HT-29 (cell line): ENCODE measurements at regions not wholly inside any gene's neighbourhood (a gene's known extent, or its start where the extent isn't known, plus 50 kb on each side); places are given as distances from the start of the nearest gene placed in this dataset.
A peak's percentile ranks its signal among the peaks of the same experiment; 100 is the strongest.

ENCODE experiments used
- DNase-seq: peaks from one replicate; pipeline ENCODE4 v3.0.0-alpha.2; 2015; ENCODE audit warnings: low spot score

DNA sequence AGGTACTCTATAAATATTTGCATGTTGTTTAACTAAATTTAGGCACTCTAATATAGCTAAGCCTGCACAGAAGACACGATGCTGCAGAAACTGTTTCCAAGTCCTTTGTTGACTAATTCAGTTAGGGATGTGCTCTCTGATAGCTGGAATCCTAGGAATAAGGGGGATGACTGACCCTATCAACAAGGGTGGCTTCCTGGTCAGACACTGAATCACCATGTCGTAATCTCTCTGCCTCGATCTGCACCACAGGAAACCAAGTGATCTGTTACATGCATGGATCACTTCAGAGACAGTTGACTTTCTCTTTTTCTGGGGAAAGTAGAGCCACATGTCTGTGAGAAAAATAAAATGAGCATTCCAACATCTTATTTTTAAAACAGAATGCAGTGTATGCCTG lies 169.1 kb downstream of the GUCY2F start:
- DNase-seq: no peak

DNA sequence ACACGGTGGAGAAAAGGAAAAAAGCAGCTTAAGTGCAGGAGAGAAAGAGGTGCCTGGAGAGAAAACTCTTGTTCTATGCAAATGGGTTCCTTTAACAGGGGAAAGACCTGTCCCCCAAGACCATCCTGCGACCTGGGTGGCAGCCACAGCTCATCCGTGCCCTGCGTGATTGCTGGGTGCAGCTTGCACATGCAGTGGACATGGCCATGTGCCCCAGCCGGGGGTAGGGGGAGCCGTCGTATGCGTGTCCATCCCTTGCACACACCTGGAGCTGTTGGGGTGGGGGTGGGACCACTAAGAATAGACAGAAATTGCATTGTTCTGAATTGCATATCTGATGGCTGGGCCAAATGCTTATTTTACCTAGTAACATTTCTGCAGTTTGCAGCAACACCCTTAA lies 171.9 kb downstream of the GUCY2F start:
- DNase-seq: no peak

DNA sequence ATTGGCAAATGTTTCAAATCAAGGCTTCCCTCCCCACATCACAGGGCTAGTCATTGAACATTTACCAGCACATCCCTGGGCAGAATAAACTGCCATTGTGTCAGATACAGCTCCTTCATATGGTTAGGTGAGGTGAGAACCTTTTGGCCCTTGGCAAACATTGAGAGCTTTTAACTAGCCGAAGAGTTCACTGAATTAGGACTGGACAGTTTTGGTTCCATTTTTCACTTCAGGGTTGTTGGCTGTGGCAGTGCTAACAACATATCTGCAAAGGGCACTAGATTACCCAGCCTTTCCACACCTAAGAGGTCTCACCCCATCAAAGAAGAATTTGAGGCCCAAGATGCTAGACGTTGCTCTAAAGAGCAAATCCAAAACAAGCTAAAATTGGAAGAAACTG lies 180.7 kb downstream of the GUCY2F start:
- no peak for DNase-seq

DNA sequence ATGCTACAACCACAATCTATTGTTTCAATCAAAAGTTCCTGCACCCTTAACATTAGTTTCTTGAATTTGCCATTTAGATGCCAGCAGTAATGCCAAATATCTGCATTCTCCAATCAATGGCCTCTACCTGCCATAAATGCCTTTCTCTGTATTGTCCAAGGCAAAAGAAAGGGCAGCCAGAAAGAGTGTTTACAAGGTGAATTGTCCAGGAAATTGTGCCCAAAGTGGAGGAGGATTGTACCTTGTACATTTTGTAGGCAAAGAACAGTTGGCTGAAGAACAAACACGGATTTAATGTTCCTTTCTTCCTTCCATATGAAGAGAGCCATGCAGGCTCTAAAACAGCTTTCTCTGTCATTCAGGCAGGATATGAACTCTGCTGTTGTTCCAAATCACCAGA lies 181.5 kb downstream of the GUCY2F start:
- DNase-seq: no peak

DNA sequence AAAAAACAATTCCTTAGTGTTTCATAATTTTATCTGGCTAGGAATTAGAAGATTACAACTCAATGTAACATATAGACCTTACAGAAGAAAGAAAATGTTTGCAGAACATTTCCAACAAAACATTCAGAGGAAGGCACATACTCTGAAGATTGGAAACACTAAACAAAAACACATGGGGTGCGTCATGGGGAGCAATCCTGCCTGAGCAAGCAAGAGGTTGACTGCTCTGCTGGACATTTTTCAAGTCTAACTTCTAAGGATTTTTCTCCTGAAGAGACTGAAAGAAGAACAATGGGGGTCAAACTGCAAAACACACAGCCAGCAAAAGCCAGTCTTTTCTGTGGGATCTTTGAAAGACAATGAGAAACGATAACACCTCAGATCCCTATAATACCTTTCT lies 182.8 kb downstream of the GUCY2F start:
- no peak for DNase-seq

DNA sequence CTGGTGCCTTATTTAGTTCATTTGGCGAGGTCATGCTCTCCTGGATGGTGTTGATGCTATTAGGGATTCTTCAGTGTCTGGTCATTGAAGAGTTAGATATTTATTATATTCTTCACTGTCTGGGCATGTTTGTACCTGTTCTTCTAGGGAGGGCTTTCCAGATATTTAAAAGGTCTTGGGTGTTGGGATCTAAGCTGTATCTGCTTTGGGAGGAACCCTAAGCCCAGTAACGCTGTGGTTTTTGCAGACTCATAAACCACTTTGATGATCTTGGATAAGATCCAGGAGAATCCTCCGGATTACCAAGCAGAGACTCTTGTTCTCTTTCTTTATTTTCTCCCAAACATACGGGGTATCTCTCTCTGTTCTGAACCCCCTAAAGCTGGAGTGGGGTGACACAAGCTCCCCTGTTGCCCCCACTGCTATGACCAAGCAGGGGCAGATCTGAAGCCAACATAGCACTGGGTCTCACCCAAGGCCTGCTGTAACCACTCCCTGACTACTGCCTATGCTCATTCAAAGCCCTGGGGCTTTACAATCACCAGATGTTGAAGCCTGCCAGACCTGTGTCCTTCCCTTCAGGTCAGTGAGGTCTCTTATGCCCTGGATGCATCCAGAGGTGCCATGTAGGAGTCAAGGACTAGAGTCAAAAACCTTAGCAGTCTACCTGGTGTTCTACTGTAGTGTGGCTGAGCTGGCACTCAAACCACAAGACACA lies 187.6 kb downstream of the GUCY2F start:
- no peak for DNase-seq

DNA sequence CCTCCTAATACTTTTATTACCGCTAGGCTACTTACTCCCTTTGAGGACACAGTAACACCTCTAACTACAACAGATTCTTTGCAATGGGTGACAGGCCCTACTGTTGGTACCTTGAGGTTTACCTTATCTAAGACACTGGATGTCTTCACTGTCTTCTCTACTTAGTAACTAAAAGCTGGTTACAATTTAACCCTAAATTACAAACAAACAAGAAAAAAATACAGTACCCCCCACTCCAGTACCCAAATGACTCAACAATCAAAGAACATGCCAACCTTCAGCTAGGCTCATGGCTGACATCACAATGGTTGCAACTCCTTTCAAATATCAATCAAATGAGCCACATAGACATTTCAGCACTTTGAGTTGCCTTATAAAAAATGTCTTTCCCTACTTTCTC lies 198.0 kb downstream of the GUCY2F start:
- DNase-seq: no peak

DNA sequence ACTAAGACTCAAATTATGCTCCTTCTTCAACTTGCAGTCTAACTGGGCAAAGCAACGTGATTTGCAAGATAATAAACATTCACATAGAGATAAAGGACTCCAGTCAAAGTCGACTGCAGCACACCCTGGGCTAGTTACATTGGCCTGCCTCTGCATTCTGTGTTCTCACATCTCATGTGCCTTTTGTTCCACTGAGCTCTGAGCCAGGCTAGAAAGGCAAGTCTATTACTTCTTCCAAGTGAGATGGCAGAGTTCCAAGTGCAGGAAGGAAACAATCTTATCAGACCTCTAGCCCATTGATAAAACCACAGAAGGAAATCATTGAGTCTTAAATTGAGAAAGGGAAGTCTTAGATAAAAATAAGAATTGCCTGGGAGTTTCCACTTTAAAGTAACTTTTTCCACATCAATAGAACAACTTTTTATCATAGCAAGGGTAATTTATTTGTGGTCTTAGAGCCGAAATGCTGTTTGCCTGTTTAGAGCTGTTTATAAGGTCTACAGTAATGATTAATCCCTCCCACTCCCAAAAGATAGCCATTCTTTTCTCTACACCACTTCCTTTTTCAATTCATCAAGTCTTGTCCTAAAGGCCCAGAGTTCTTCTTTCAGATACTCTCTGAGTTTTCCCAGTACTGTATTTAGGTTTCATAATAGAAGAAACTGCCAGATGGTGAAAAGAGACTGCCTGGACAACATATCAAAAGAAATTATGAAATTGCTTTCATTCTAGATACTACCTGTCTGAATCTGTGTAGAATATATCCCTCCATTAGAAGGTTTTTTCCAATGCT lies 200.2 kb downstream of the GUCY2F start:
- peak; percentile 85 for DNase-seq

DNA sequence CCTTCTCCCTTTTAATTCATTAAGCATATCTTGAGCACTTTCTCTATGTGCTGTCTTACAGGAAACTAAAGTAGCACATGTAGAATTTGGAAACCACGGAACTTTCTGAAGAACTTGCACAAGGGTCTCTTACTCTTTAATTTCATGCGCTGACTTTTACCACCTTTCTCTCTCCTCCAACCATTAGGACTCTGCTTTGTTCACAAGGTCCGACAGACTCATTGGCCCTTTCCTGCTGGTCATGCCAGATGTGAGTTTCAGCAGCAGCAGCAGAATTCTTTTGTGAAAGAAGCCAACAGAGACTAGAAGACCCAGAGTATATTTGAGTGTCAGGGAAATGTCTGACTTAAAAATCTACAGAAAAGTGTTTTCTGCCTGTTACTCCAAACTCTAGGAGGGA lies 207.1 kb downstream of the GUCY2F start:
- no peak for DNase-seq

DNA sequence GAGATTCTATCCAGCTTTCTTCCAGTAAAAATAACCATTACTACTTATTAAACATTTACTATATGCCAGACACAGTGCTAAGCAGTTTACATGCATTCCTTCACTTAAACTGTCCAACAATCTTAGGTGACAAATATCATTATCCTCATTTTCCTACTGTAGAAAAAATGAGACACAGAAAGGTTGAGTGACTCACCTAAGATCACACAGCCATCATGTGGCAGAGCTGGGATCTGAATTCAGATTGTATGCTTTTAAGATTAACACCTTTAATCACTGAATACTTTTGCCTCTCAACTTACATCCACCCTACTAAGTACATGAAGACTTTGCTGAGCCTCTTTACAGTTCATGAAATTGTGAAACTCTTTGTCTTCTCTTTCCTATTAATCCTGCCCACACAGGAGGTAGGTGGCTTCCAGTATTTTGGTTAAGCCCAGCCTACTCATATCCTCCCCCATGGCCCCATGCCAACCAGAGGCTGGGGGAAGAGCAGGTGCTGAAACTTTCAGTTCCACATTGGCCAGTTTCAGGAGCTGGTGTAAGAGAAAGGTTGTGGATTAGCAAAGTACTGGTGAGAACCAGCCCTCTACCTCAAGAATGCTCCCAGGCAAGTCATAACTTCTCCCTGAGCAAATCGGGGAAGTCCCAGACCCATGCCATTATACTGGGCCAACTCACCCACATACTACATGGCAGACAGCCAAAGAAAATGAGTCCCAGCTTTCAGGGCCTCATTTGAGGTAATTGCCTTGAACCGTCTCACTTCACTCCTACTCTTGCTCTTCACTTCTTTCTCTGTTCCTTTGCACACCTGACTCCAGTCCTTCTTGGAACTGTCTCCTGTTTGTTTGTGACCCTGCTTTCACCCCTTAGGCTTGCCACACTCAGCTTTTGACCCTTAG lies 211.1 kb downstream of the GUCY2F start:
- peak; percentile 76 for DNase-seq

DNA sequence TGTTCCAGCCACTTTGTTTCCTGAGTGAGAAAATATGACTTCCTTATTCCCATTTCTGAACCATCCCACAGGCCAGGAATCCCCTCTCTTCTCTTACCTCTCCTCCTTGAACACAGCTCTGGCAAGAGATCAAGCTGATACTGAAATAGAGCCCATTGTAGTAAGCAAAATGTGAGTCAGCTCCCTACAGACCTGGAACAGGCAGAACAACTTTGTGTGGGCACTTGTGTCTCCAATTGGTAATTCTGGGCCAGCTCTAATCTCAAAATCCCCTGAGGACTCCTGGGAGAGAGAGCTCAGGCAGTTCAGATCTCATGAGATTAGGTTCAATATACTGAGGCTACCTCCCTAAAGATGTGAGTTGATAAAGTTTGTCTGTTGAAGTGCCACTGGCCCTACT lies 213.5 kb downstream of the GUCY2F start:
- DNase-seq: no peak

DNA sequence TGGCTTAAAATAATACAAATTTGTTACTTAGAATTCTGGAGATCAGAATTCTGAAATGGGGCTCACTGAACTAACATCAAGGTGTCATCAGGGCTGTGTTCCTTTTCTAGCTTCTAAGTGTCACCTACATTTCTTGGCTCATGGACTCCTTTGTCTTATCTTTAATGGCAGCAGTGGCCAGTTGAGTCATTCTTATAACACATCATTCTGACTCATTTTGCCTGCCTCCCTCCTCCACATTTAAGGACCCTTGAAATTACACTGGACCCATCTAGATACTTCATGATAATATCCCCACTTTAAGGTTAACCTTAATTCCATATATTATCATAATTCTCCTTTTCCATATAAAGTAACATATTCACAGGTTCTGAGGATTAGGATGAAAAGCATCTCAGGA lies 215.9 kb downstream of the GUCY2F start:
- DNase-seq: no peak

DNA sequence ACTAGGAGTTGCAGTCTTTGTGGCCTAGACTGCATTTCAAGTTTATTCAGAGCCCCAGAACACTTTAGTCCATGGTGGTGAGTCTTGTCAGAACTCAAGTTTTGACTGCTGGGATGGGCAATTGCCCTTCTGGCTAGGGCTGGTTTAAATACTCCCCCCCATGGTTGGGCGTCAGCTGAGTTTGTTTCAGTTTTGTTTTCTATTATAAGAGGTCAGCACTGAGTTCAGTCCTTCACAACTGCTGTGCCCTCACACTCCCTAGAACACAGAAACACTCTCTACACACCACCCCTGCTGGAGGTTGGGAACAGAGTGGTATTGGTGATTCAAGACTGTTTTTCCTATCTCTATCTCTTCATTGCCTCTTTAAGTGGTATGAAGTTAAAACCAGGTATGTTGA lies 217.0 kb downstream of the GUCY2F start:
- DNase-seq: no peak

DNA sequence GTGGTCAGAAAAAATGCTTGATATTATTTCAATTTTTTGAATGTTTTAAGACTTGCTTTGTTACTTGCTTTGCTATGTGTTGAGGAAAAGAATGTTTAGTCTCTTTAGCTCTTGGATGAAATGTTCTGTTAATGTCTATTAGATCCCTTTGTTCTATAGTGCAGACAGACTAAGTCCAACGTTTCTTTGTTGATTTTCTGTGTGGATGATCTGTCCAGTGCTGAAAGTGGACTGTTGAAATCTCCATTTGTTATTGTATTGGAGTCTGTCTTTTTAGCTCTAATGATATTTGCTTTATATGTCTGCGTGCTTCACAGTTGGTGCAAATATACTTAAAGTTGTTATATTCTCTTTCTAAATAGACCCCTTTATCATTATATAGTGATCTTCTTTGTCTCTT lies 220.6 kb downstream of the GUCY2F start:
- no peak for DNase-seq

DNA sequence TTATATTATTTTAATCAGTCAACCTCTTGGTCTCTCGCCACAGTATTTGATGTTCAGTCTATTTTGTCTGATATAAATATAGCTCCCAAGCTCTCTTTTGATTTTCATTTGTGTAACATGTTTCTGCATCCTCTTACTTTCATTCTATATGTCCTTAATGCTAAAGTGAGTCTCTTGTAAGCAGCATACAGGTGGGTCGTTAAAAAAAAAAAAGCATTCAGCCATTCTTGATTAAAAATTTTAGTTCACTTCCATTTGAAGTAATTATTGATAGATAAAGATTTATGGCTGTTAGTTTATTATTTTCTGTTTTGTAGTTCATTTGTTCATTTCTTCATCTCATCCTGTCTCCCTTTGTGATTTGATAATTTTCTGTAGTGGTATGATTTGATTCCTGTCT lies 229.1 kb downstream of the GUCY2F start:
- DNase-seq: no peak

DNA sequence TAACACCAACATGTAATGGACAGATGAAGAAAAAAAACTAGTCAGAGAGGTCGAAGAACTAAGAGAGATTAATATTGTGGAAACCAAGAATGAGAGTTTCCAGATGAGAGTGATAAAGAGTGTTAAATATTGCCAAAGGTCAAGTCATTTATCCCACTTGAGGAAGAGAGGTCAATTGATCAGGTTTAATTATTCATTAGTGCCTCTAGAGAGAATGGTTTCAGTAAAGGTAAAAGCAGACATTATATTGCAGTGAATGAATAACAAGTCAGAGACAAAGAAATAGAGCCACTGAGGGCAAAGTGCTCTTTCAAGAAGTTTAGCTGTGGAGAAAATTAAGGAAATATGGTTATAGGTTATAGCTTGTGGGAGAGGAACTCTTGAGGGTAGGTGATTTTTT lies 263.1 kb downstream of the GUCY2F start:
- no peak for DNase-seq

DNA sequence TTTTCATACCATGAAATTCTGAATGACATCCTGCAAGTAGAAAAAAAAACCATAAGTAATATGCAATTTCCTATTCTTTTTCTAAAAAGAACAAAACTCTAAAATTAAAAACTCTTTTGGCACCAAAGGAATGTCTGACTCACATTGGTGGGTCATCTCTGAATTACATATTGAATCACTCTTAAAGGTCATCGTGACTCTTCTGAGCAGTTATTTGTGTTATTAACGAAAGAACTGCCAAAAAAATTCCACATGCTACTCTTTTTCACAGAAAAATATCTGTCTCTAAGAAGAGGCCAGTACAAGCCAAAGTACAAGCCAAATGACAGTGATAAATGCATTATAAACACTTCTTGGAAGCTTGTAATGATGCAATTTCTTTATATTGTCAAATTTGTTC lies 282.2 kb downstream of the GUCY2F start:
- DNase-seq: no peak

DNA sequence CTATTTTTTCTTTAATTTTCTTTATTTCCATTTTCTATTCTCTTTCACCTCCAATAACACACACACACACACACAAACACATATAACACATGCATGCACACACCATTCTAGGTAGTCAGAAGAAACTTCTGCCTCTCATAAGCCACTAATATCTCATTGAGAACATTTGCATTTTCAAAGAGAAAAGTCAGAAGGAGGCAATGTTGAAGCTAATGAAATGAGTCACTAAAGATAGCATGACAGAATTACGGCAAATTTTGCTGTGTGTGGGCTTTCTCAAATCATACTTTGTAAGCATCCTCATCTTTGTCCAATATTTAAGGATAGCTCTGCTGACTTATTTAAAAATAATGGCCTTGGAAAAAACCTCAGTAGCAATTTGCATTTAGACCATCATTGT lies 291.3 kb downstream of the GUCY2F start:
- DNase-seq: no peak

DNA sequence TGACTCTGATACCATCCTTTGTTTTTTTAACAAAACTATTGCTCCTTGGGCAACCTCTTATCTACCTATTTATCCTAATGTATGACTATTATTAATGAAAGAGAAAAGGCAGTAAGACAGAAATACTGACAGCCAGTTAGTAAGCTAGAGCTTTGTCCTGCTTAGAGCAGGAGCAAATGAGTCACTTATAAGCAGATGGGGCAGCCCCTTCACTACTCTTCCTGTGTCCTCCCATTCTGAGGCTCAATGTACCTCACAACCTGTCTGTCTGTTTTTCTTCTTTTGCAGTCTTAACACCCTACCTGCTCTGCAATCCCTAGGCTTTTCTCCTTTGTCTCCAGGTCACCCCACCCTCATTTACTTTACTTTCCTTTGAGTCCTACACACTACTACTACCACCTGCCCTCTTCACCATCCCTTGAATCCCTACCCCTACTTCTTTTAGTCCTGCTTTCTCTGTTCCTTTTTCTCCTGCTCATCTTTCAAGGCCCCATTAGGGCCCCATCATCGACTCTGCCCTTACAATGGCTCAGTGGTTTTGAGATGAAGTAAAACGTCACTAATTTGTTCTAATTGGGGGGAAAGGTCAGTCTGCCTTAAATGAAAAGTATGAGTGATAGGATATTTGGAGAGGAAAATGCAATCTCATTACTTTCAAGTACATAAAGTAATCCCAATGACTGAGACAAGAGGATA lies 294.3 kb downstream of the GUCY2F start:
- no peak for DNase-seq

DNA sequence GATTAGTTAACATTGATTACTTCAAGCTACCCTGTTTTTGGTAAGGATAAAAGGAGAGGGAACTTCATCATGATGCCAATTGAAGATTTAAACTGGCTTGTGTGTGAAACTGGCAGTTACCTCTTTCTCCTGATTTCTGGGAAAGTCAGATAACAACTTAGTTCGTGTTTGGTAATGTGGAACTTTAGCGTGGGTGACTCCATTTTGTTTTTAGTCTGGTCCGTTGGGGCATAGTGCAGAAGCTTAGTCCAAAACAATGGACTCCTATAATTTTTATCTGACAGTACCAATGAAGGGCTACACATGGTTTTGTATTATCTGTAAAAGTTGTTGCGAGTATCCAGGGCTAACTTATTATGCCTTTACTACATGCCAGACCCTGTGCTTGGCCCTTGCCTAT lies 294.9 kb downstream of the GUCY2F start:
- DNase-seq: no peak

DNA sequence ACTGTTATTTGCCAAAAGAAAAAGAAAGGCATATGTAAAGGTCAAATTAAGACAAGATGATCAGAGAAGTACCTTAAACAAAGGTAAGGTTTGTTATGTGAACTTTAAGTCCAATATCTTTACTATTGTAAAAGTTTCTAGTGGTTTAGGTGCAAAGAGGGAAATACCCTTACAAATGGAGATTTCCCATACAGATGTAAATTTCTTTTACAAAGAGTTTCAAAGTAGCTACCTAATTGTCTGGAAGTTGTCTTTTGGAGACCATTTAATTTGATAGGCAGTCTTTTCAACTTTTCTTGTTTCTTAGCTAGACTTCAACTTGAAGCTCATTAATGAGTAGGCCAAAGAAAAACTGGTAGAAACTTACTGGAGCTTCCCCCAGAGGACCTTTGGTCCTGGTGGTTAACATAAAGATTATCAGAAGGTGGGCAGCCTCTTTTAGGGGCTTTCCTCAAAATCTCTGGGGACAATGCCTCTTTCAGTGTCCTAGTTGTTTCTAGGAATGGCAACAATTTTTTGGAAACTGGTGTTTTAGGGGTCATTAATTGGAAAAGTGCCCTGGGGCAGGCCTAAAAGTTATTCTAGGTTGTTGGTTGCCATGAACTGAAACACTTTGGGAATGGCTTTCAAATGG lies 297.3 kb downstream of the GUCY2F start:
- DNase-seq: no peak
